LNCaP clone FGC (cell line): ENCODE measurements at regions not wholly inside any gene's neighbourhood (a gene's known extent, or its start where the extent isn't known, plus 50 kb on each side); places are given as distances from the start of the nearest gene placed in this dataset.

Source experiments
- DNase-seq: peaks from one replicate; pipeline ENCODE4 v3.0.0-alpha.2; 2011; ENCODE audit warnings: low read depth
- H3K4me3 ChIP-seq: 2 replicates; pipeline ENCODE4 v1.5.1; 2011; ENCODE audit warnings: mild to moderate bottlenecking, low read depth, low read length, control low read depth
- TF ChIP-seq, protein P1 (sequence below): IDR thresholded peaks from 2 replicates; pipeline ENCODE4 v1.5.1; 2012; ENCODE audit warnings: mild to moderate bottlenecking; ENCODE audit not compliant: control insufficient read depth, insufficient read depth; ENCODE audit errors: extremely low read depth

DNA sequence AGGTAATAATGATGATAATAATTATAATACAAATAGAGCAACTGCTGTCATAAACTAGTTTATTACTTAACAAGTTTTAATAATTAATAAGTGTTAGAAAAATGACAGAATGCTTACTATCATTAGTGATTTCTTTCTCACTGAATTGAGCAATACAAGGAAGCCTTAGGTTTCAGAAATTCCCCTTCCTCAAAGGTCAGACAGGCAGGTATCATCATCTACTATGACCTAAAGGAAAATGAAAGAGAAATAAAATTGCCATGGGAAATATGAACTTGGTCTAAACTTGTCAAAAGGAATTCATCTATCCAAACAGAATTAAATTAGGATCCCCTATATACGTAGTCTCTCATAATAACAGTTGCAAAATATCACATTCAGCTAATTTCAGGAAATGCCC, 56.3 kb upstream of the SLC7A11 start:
- TF ChIP-seq, protein P1, sequence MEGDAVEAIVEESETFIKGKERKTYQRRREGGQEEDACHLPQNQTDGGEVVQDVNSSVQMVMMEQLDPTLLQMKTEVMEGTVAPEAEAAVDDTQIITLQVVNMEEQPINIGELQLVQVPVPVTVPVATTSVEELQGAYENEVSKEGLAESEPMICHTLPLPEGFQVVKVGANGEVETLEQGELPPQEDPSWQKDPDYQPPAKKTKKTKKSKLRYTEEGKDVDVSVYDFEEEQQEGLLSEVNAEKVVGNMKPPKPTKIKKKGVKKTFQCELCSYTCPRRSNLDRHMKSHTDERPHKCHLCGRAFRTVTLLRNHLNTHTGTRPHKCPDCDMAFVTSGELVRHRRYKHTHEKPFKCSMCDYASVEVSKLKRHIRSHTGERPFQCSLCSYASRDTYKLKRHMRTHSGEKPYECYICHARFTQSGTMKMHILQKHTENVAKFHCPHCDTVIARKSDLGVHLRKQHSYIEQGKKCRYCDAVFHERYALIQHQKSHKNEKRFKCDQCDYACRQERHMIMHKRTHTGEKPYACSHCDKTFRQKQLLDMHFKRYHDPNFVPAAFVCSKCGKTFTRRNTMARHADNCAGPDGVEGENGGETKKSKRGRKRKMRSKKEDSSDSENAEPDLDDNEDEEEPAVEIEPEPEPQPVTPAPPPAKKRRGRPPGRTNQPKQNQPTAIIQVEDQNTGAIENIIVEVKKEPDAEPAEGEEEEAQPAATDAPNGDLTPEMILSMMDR = no peak
- DNase-seq = no peak
- no peak overlapping the region for H3K4me3 ChIP-seq

- DNase-seq = no peak
- no peak overlapping the region for H3K4me3 ChIP-seq
- TF ChIP-seq, protein P1 = no peak
Measured at GRCh38 chr4:138297743-138298405, 55.7 kb upstream of the SLC7A11 start.

GRCh38 chr4:138292321-138292720, 50.2 kb upstream of the SLC7A11 start:
- TF ChIP-seq, protein P1 = no peak
- DNase-seq = no peak
- H3K4me3 ChIP-seq = no peak overlapping the region
